HepG2 (cell line): ENCODE measurements at regions not wholly inside any gene's neighbourhood (a gene's known extent, or its start where the extent isn't known, plus 50 kb on each side); places are given as distances from the start of the nearest gene placed in this dataset.

Experiments
- DNMT1 ChIP-seq: sonication (generic); formaldehyde crosslinking; IDR thresholded peaks from 2 replicates; pipeline ENCODE4 v1.5.1; 2020; ENCODE audit warnings: mild to moderate bottlenecking, missing genetic modification reagents
- ETV6 ChIP-seq: sonication (generic); formaldehyde crosslinking; conservative IDR thresholded peaks from 2 replicates; pipeline ENCODE4 v1.4.0; 2020; ENCODE audit warnings: missing genetic modification reagents
- HMG20B ChIP-seq: conservative IDR thresholded peaks from 2 replicates; pipeline ENCODE4 v1.6.1; 2016; ENCODE audit warnings: missing genetic modification reagents, missing compliant biosample characterization
- KLF15 ChIP-seq: sonication (generic); formaldehyde crosslinking; IDR thresholded peaks from 2 replicates; pipeline ENCODE4 v1.8.1; 2023; ENCODE audit warnings: borderline replicate concordance, mild to moderate bottlenecking, inconsistent platforms, missing genetic modification reagents, mixed read lengths
- LCORL ChIP-seq, 2 experiments: fragments of 450-650 bp in 1 of 2; sonication (generic) in 1 of 2; formaldehyde crosslinking in 1 of 2; IDR thresholded peaks; 2 replicates each; pipeline versions ENCODE4 v1.5.0 to v1.6.1; 2017 to 2020; ENCODE audit warnings: antibody characterized with exemption in 1 of 2, missing genetic modification reagents in 1 of 2
- MAZ ChIP-seq, 2 experiments: sonication (generic) in 1 of 2; formaldehyde crosslinking in 1 of 2; IDR thresholded peaks; 2 replicates each; pipeline versions ENCODE4 v1.5.0 to v1.6.1; 2012 to 2020; ENCODE audit warnings: low read depth in 2 of 2, mild to moderate bottlenecking in 2 of 2, borderline replicate concordance in 1 of 2, improper control_type of control experiment in 1 of 2, low read length in 1 of 2, missing genetic modification reagents in 1 of 2, moderate library complexity in 1 of 2
- MIER2 ChIP-seq: IDR thresholded peaks from 2 replicates; pipeline ENCODE4 v1.6.1; 2016; ENCODE audit warnings: missing biosample characterization, missing genetic modification reagents
- ONECUT2 ChIP-seq: sonication (generic); formaldehyde crosslinking; IDR thresholded peaks from 2 replicates; pipeline ENCODE4 v1.4.0; 2020; ENCODE audit warnings: missing genetic modification reagents
- REL ChIP-seq: sonication (generic); formaldehyde crosslinking; conservative IDR thresholded peaks from 2 replicates; pipeline ENCODE4 v1.8.0; 2022; ENCODE audit warnings: mild to moderate bottlenecking, missing genetic modification reagents, moderate library complexity
- RORA ChIP-seq: sonication (generic); formaldehyde crosslinking; IDR thresholded peaks from 2 replicates; pipeline ENCODE4 v1.5.0; 2020; ENCODE audit warnings: mild to moderate bottlenecking, missing genetic modification reagents, moderate library complexity
- XRCC5 ChIP-seq: fragments of 200-400 bp; formaldehyde crosslinking; optimal IDR thresholded peaks from 2 replicates; pipeline ENCODE3; 2017; ENCODE audit warnings: mild to moderate bottlenecking, low read length
- ZFP36L1 ChIP-seq: sonication (generic); formaldehyde crosslinking; IDR thresholded peaks from 2 replicates; pipeline ENCODE4 v1.8.0; 2022; ENCODE audit warnings: mild to moderate bottlenecking, missing genetic modification reagents, moderate library complexity
- ZKSCAN5 ChIP-seq: sonication (generic); formaldehyde crosslinking; IDR thresholded peaks from 2 replicates; pipeline ENCODE4 v1.5.1; 2020; ENCODE audit warnings: mild to moderate bottlenecking, missing genetic modification reagents
- ZNF350 ChIP-seq: sonication (generic); formaldehyde crosslinking; IDR thresholded peaks from 2 replicates; pipeline ENCODE4 v1.4.0; 2020; ENCODE audit warnings: mild to moderate bottlenecking, low read depth, missing genetic modification reagents, borderline replicate concordance
- ZNF382 ChIP-seq: sonication (generic); formaldehyde crosslinking; IDR thresholded peaks from 2 replicates; pipeline ENCODE4 v1.5.0; 2020; ENCODE audit warnings: missing genetic modification reagents, mild to moderate bottlenecking, borderline replicate concordance
- ZNF383 ChIP-seq: sonication (generic); formaldehyde crosslinking; IDR thresholded peaks from 2 replicates; pipeline ENCODE4 v1.4.0; 2020; ENCODE audit warnings: missing genetic modification reagents, mild to moderate bottlenecking, borderline replicate concordance
- ZNF451 ChIP-seq: sonication (generic); formaldehyde crosslinking; IDR thresholded peaks from 2 replicates; pipeline ENCODE4 v1.5.0; 2020; ENCODE audit warnings: mild to moderate bottlenecking, missing genetic modification reagents
- ZNF556 ChIP-seq: sonication (generic); formaldehyde crosslinking; IDR thresholded peaks from 2 replicates; pipeline ENCODE4 v1.4.0; 2020; ENCODE audit warnings: mild to moderate bottlenecking, missing genetic modification reagents, borderline replicate concordance
- ZNF7 ChIP-seq: IDR thresholded peaks from 2 replicates; pipeline ENCODE4 v1.6.1; 2016; ENCODE audit warnings: missing biosample characterization, missing genetic modification reagents
- ZZZ3 ChIP-seq: sonication (generic); formaldehyde crosslinking; IDR thresholded peaks from 2 replicates; pipeline ENCODE4 v1.4.0; 2020; ENCODE audit warnings: missing genetic modification reagents, mild to moderate bottlenecking, borderline replicate concordance
- TF ChIP-seq, protein P1 (sequence below): sonication (generic); formaldehyde crosslinking; IDR thresholded peaks from 2 replicates; pipeline ENCODE4 v1.8.1; 2023; ENCODE audit warnings: mild to moderate bottlenecking, inconsistent platforms, moderate library complexity, missing genetic modification reagents, borderline replicate concordance
- TF ChIP-seq, protein P2 (sequence below): sonication (generic); formaldehyde crosslinking; IDR thresholded peaks from 2 replicates; pipeline ENCODE4 v1.4.0; 2020; ENCODE audit warnings: missing genetic modification reagents, mild to moderate bottlenecking, borderline replicate concordance
- TF ChIP-seq, protein P3 (sequence below): IDR thresholded peaks from 2 replicates; pipeline ENCODE4 v1.6.1; 2012; ENCODE audit warnings: low read length, improper control_type of control experiment

DNA sequence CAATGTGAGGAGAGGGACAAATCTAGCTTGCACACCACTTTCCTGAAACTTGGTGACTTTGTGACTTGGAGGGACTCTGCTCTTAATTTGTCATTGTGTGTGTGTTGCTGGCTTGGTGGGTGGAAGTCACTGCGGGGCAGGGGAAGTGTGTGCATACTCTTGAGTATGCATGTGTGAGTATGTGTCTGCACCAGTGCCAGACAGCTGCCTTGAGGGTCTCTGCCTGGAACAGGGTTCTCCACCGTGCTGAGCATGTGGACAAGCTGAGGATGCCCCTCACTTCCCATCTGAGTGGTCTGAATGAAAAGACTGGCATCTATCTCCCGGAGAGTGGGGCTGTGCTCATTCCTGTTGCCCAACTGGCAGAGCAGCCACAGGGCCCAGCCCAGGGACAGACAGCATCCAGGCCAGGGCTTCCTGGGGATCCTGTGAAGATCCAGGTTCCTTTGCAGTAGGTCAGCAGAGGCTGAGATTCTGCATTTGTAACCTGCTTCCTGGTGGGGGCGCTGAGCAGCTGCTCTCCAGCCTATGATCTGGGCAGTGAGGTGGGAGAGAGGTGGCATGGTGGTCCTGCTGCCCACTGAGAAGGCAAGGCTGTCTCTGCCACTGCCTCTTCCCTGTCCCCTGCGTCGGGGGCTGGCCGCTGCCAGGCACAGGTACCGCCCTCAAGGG is 138.9 kb upstream of the HAAO start (continued):
- TF ChIP-seq LCORL (IDR thresholded peaks at IDR 0.05) = no peak
- TF ChIP-seq LCORL (CRISPR knock-in tag; IDR thresholded peaks at IDR 0.05) = peak; percentile 67
- TF ChIP-seq MAZ (IDR thresholded peaks at IDR 0.05; ENCODE audit: borderline replicate concordance, low read depth, low read length) = no peak
- peak; percentile 60 for TF ChIP-seq MAZ (CRISPR knock-in tag; IDR thresholded peaks at IDR 0.05; ENCODE audit: low read depth)
- TF ChIP-seq DNMT1 (CRISPR knock-in tag) = peak; percentile 77; the same call in 1 of the 2 replicates
- no peak for TF ChIP-seq REL (CRISPR knock-in tag)
- TF ChIP-seq, protein P1, sequence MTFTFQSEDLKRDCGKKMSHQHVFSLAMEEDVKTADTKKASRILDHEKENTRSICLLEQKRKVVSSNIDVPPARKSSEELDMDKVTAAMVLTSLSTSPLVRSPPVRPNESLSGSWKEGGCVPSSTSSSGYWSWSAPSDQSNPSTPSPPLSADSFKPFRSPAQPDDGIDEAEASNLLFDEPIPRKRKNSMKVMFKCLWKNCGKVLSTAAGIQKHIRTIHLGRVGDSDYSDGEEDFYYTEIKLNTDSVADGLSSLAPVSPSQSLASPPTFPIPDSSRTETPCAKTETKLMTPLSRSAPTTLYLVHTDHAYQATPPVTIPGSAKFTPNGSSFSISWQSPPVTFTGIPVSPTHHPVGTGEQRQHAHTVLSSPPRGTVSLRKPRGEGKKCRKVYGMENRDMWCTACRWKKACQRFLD = no peak
- TF ChIP-seq ETV6 (CRISPR knock-in tag) = no peak
- TF ChIP-seq ZFP36L1 (CRISPR knock-in tag) = no peak
- no peak for TF ChIP-seq ZNF7 (CRISPR knock-in tag)
- peak; percentile 87 for TF ChIP-seq XRCC5
- no peak for TF ChIP-seq MIER2 (CRISPR knock-in tag)
- no peak for TF ChIP-seq KLF15
- no peak for TF ChIP-seq ZNF451 (CRISPR knock-in tag)
- TF ChIP-seq, protein P2, sequence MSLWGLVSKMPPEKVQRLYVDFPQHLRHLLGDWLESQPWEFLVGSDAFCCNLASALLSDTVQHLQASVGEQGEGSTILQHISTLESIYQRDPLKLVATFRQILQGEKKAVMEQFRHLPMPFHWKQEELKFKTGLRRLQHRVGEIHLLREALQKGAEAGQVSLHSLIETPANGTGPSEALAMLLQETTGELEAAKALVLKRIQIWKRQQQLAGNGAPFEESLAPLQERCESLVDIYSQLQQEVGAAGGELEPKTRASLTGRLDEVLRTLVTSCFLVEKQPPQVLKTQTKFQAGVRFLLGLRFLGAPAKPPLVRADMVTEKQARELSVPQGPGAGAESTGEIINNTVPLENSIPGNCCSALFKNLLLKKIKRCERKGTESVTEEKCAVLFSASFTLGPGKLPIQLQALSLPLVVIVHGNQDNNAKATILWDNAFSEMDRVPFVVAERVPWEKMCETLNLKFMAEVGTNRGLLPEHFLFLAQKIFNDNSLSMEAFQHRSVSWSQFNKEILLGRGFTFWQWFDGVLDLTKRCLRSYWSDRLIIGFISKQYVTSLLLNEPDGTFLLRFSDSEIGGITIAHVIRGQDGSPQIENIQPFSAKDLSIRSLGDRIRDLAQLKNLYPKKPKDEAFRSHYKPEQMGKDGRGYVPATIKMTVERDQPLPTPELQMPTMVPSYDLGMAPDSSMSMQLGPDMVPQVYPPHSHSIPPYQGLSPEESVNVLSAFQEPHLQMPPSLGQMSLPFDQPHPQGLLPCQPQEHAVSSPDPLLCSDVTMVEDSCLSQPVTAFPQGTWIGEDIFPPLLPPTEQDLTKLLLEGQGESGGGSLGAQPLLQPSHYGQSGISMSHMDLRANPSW (CRISPR knock-in tag) = no peak
- no peak for TF ChIP-seq RORA (CRISPR knock-in tag)
- no peak for TF ChIP-seq ONECUT2 (CRISPR knock-in tag)
- TF ChIP-seq, protein P3, sequence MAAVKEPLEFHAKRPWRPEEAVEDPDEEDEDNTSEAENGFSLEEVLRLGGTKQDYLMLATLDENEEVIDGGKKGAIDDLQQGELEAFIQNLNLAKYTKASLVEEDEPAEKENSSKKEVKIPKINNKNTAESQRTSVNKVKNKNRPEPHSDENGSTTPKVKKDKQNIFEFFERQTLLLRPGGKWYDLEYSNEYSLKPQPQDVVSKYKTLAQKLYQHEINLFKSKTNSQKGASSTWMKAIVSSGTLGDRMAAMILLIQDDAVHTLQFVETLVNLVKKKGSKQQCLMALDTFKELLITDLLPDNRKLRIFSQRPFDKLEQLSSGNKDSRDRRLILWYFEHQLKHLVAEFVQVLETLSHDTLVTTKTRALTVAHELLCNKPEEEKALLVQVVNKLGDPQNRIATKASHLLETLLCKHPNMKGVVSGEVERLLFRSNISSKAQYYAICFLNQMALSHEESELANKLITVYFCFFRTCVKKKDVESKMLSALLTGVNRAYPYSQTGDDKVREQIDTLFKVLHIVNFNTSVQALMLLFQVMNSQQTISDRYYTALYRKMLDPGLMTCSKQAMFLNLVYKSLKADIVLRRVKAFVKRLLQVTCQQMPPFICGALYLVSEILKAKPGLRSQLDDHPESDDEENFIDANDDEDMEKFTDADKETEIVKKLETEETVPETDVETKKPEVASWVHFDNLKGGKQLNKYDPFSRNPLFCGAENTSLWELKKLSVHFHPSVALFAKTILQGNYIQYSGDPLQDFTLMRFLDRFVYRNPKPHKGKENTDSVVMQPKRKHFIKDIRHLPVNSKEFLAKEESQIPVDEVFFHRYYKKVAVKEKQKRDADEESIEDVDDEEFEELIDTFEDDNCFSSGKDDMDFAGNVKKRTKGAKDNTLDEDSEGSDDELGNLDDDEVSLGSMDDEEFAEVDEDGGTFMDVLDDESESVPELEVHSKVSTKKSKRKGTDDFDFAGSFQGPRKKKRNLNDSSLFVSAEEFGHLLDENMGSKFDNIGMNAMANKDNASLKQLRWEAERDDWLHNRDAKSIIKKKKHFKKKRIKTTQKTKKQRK = no peak
- no peak for TF ChIP-seq ZNF382 (CRISPR knock-in tag)
- TF ChIP-seq HMG20B = no peak
- TF ChIP-seq ZNF350 = no peak
- TF ChIP-seq ZNF383 (CRISPR knock-in tag) = no peak
- no peak for TF ChIP-seq ZKSCAN5 (CRISPR knock-in tag)
- 0 out of 2 replicates have a peak, but pooled peaks have one; percentile 24 for TF ChIP-seq ZNF556 (CRISPR knock-in tag)
- no peak for TF ChIP-seq ZZZ3 (CRISPR knock-in tag)
